Daoy (cell line): ENCODE measurements at regions not wholly inside any gene's neighbourhood (a gene's known extent, or its start where the extent isn't known, plus 50 kb on each side); places are given as distances from the start of the nearest gene placed in this dataset.

ENCODE experiments used
- DNase-seq: peaks from one replicate; pipeline ENCODE4 v3.0.0-alpha.2; 2015; ENCODE audit warnings: low read depth

- no peak for DNase-seq
Observed at GRCh38 chr10:62548686-62549085, 174.5 kb downstream of the ZNF365 start.

GRCh38 chr10:62550173-62550572 lies 176.0 kb downstream of the ZNF365 start:
- no peak for DNase-seq

- peak; percentile 45 for DNase-seq
Observed at GRCh38 chr10:62554632-62555199, 180.5 kb downstream of the ZNF365 start.

- DNase-seq: no peak
Observed at GRCh38 chr10:62559481-62560200, 185.5 kb downstream of the ZNF365 start.

GRCh38 chr10:62560201-62560819 lies 186.1 kb downstream of the ZNF365 start:
- no peak for DNase-seq

- no peak for DNase-seq
Observed at GRCh38 chr10:62561151-62561550, 187.0 kb downstream of the ZNF365 start.

- no peak for DNase-seq
Observed at GRCh38 chr10:62562101-62562500, 187.9 kb downstream of the ZNF365 start.

- DNase-seq: no peak
Observed at GRCh38 chr10:62562795-62563194, 188.6 kb downstream of the ZNF365 start.

- DNase-seq: no peak
Observed at GRCh38 chr10:62573929-62574328, 199.8 kb downstream of the ZNF365 start.

- no peak for DNase-seq
Observed at GRCh38 chr10:62577076-62577475, 202.9 kb downstream of the ZNF365 start.

GRCh38 chr10:62577666-62578291 lies 203.6 kb downstream of the ZNF365 start:
- no peak for DNase-seq

- DNase-seq: no peak
Observed at GRCh38 chr10:62578301-62578700, 204.1 kb downstream of the ZNF365 start.

GRCh38 chr10:62578916-62579315 lies 204.7 kb downstream of the ZNF365 start:
- no peak for DNase-seq

- no peak for DNase-seq
Observed at GRCh38 chr10:62580396-62580795, 206.2 kb downstream of the ZNF365 start.

GRCh38 chr10:62581351-62581750 lies 207.2 kb downstream of the ZNF365 start:
- no peak for DNase-seq

- DNase-seq: peak; percentile 32
Observed at GRCh38 chr10:62582101-62582705, 208.0 kb downstream of the ZNF365 start.

GRCh38 chr10:62582804-62583208 lies 208.6 kb downstream of the ZNF365 start:
- peak; percentile 76 for DNase-seq

GRCh38 chr10:62583876-62584615 lies 209.9 kb downstream of the ZNF365 start:
- DNase-seq: peak; percentile 80

GRCh38 chr10:62584731-62585130 lies 210.6 kb downstream of the ZNF365 start:
- DNase-seq: no peak

- DNase-seq: no peak
Observed at GRCh38 chr10:62585211-62585775, 211.1 kb downstream of the ZNF365 start.

- DNase-seq: no peak
Observed at GRCh38 chr10:62587011-62587410, 212.8 kb downstream of the ZNF365 start.
